Skeletal muscle tissue (tissue), 3 donors: ENCODE measurements at regions not wholly inside any gene's neighbourhood (a gene's known extent, or its start where the extent isn't known, plus 50 kb on each side); places are given as distances from the start of the nearest gene placed in this dataset.
"Not testable (repeated sequence)": the region's sequence is repeated elsewhere in the genome, so short reads cannot be mapped to it uniquely, and the experiment has no call there.

Experiments used
- H3K27ac ChIP-seq: one replicate; pipeline ENCODE4 v1.7.0; 2013; ENCODE audit warnings: mild to moderate bottlenecking, low read depth, low read length, inconsistent platforms
- H3K27me3 ChIP-seq, 3 donors: one replicate each; pipeline ENCODE4 v1.7.0; 2013; ENCODE audit warnings: low read length in 3 of 3; ENCODE audit not compliant: control insufficient read depth in 3 of 3, insufficient read depth in 3 of 3
- H3K36me3 ChIP-seq, 3 donors: one replicate each; pipeline ENCODE4 v1.7.0; 2013; ENCODE audit warnings: low read length in 3 of 3; ENCODE audit not compliant: control insufficient read depth in 3 of 3, insufficient read depth in 3 of 3
- H3K4me1 ChIP-seq, 3 donors: one replicate each; pipeline ENCODE4 v1.7.0; 2013; ENCODE audit warnings: low read length in 3 of 3, mild to moderate bottlenecking in 3 of 3; ENCODE audit not compliant: control insufficient read depth in 3 of 3, insufficient read depth in 3 of 3
- H3K4me3 ChIP-seq, 3 donors: one replicate each; pipeline ENCODE4 v1.7.0; 2013; ENCODE audit warnings: low read length in 3 of 3
- H3K9ac ChIP-seq, 3 donors: one replicate each; pipeline ENCODE4 v1.7.0; 2013; ENCODE audit warnings: low read length in 3 of 3, mild to moderate bottlenecking in 3 of 3, moderate library complexity in 2 of 3, low read depth in 1 of 3
- H3K9me3 ChIP-seq, 3 donors: one replicate each; pipeline ENCODE4 v1.7.0; 2013; ENCODE audit warnings: low read length in 3 of 3; ENCODE audit not compliant: control insufficient read depth in 3 of 3
- donor health status: Osteomylitis.

DNA sequence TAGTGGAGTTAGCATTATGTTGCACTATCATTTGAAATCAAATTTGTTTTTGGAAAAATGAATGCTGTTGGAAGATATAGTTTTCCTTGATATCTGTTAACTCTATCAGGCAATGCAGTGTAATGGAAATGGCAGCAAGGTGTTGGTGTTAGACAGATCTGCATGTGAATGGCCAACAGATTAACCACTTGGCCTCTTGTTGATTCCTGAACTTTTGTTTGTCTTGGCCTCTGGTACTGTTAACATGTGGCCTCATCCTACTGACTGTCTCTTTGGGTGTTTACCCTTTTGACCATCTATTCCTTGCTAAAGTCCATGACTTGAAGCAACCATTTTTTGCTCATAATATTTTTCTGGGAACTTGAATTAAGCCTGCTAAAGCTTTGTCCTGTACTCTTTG, 110.2 kb upstream of the CDH2 start:
- Histone ChIP-seq H3K27ac (no peak overlapping the region), H3K9ac (no peak overlapping the region), H3K4me1 (no peaks in the 10 kb centered on the region), H3K36me3 (no peaks in the 10 kb centered on the region), H3K27me3 (no peaks in the 10 kb centered on the region), H3K4me3 (no peak overlapping the region), H3K9me3 (no peaks in the 10 kb centered on the region)

DNA sequence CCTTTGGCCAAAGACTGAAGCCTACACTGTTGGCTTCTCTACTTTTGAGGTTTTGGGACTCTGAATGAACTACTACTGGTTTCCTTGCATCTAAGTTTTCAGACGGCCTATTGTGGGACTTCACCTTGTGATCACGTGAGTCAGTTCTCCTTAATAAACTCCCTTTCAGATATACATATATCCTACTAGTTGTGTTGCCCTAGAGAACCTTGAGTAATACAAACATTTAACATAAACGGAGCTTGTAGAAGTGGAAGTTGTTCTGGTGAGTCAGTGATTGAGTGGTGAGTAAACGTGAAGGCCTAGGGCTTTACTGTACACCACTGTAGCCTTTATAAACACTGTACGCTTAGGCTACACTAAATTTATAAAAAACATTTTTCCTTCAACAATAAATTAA, 107.2 kb upstream of the CDH2 start:
- Histone ChIP-seq H3K27ac (no peak overlapping the region), H3K27me3 (no peaks in the 10 kb centered on the region), H3K36me3 (no peaks in the 10 kb centered on the region), H3K4me3 (no peak overlapping the region), H3K9me3 (no peaks in the 10 kb centered on the region), H3K9ac (no peak overlapping the region), H3K4me1 (no peaks in the 10 kb centered on the region)

DNA sequence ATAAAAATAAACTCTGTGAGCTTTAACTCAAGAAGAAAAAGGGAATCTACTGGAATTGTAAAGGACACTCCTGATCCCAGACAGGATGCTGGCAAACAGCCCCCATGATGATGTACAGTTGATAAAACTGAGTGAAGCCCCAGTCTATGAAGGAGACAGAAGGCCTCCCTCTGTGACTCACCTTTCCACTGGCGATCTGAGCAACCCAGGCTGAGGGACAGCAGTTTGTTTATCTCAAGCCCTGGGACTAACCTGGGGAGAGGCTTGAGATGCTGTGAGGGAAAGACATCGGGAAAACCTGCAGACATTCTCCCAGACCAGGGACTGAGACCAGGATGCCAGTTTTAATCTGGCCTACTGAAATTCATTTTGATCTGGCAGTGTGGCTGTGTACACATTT, 104.5 kb upstream of the CDH2 start:
- Histone ChIP-seq H3K4me3 (no peak overlapping the region), H3K27ac (no peak overlapping the region), H3K9me3 (no peaks in the 10 kb centered on the region), H3K27me3 (no peaks in the 10 kb centered on the region), H3K9ac (no peak overlapping the region), H3K4me1 (no peaks in the 10 kb centered on the region), H3K36me3 (no peaks in the 10 kb centered on the region)

GRCh38 chr18:28269750-28270149, 92.8 kb upstream of the CDH2 start:
- Histone ChIP-seq H3K9ac (no peak overlapping the region), H3K4me1 (no peaks in the 10 kb centered on the region), H3K27ac (no peak overlapping the region), H3K9me3 (peaks cover 0 to 2% (median 0%) of the 10 kb centered on the region in 3 donors), H3K27me3 (no peaks in the 10 kb centered on the region), H3K36me3 (no peaks in the 10 kb centered on the region), H3K4me3 (no peak overlapping the region)

GRCh38 chr18:28267878-28268625, 91.1 kb upstream of the CDH2 start:
- H3K27me3 ChIP-seq: no peaks in the 10 kb centered on the region
- H3K9me3 ChIP-seq: no peaks in the 10 kb centered on the region
- H3K9ac ChIP-seq: no peak overlapping the region
- H3K4me3 ChIP-seq: no peak overlapping the region
- no peak overlapping the region for H3K27ac ChIP-seq
- no peaks in the 10 kb centered on the region for H3K4me1 ChIP-seq
- H3K36me3 ChIP-seq: no peaks in the 10 kb centered on the region

- H3K4me3 ChIP-seq: no peak overlapping the region
- no peaks in the 10 kb centered on the region for H3K36me3 ChIP-seq
- H3K9ac ChIP-seq: no peak overlapping the region
- H3K27me3 ChIP-seq: no peaks in the 10 kb centered on the region
- no peak overlapping the region for H3K27ac ChIP-seq
- no peaks in the 10 kb centered on the region for H3K4me1 ChIP-seq
- no peaks in the 10 kb centered on the region for H3K9me3 ChIP-seq
Measured at GRCh38 chr18:28267276-28267675, 90.3 kb upstream of the CDH2 start.

DNA sequence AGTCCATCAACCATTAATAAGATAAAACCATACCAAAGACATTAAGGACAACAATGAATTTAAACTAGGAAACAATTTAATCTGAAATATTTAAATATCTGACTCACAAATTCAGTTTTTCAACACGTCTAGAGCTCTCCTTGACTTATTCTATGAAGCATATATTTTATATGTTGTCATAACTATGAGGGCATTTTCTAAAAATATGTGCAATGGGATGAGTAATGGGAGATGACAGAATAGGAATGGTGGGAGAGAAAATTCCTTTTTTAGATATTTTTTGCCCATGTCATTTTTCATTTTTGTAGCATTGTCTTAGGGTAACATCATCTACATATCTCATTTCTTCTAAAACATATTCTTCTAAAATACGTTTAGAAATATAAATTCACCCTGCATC, 79.2 kb upstream of the CDH2 start:
- Histone ChIP-seq H3K27ac (no peak overlapping the region), H3K9ac (no peak overlapping the region), H3K4me3 (no peak overlapping the region), H3K4me1 (no peaks in the 10 kb centered on the region), H3K9me3 (no peaks in the 10 kb centered on the region), H3K36me3 (no peaks in the 10 kb centered on the region), H3K27me3 (no peaks in the 10 kb centered on the region)

DNA sequence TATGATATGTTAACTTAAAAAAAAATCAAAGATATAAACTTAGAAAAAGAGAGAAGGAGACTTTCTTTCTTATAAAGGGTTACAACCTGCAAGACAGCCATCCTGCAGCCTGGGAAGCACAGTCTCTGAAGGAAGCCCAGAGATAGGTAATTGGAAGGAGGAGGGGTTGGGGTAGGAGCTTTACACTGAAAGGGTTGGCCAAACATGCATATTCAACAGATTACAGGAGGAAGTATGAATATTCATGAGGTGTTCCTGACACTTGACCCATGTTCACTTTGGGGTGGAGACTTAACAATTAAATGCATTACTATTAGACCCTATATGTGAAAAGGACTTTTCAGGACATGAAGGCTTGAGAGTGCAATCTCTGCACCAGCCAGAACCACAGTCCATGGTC, 71.7 kb upstream of the CDH2 start:
- Histone ChIP-seq H3K36me3 (no peaks in the 10 kb centered on the region), H3K9me3 (no peaks in the 10 kb centered on the region), H3K27ac (no peak overlapping the region), H3K4me3 (no peak overlapping the region), H3K4me1 (no peaks in the 10 kb centered on the region), H3K9ac (no peak overlapping the region), H3K27me3 (no peaks in the 10 kb centered on the region)

DNA sequence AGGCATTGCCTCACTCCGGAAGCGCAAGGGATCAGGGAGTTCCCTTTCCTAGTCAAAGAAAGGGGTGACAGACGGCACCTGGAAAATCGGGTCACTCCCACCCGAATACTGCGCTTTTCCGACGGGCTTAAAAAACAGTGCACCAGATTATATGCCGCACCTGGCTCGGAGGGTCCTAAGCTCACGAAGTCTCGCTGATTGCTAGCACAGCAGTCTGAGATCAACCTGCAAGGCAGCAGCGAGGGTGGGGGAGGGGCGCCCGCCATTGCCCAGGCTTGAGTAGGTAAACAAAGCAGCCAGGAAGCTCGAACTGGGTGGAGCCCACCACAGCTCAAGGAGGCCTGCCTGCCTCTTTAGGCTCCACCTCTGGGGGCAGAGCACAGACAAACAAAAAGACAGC, 63.7 kb upstream of the CDH2 start:
- H3K27me3 ChIP-seq, H3K36me3 ChIP-seq, H3K9ac ChIP-seq, H3K4me1 ChIP-seq, H3K27ac ChIP-seq, H3K4me3 ChIP-seq, H3K9me3 ChIP-seq: not testable (repeated sequence)

GRCh38 chr18:28236487-28236886, 59.6 kb upstream of the CDH2 start:
- Histone ChIP-seq H3K36me3 (no peaks in the 10 kb centered on the region), H3K27ac (no peak overlapping the region), H3K27me3 (no peaks in the 10 kb centered on the region), H3K9ac (no peak overlapping the region), H3K4me1 (no peaks in the 10 kb centered on the region), H3K9me3 (no peaks in the 10 kb centered on the region), H3K4me3 (no peak overlapping the region)
